Endothelial cell of umbilical vein (primary cell): ENCODE measurements at regions not wholly inside any gene's neighbourhood (a gene's known extent, or its start where the extent isn't known, plus 50 kb on each side); places are given as distances from the start of the nearest gene placed in this dataset.

Experiments used
- BruUV-seq: library from RNA; stranded (reverse); fragments of 400-500 nt; replicated peaks from 2 replicates; lab custom pipeline; 2021; lab: Mats Ljungman, UMichigan
- CTCF ChIA-PET: fragments of 300-600, 350-600 bp; sonication (Branson Sonifier 250); formaldehyde crosslinking; loops from one replicate; lab custom pipeline; 2021; ENCODE audit warnings: antibody characterized with exemption, inconsistent platforms; lab: Charles Lee
- POLR2A ChIA-PET: fragments of 300-600, 350-600 bp; sonication (Branson Sonifier 250); formaldehyde crosslinking; loops from one replicate; lab custom pipeline; 2021; ENCODE audit warnings: antibody characterized with exemption, inconsistent platforms; lab: Charles Lee
- DNase-seq: peaks from one replicate; pipeline ENCODE4 v3.0.0-alpha.2; 2011; ENCODE audit warnings: low read depth, low spot score
- FAIRE-seq: peaks from 2 replicates; lab custom pipeline; 2011; peaks lifted over from hg19 to GRCh38; lab: Jason Lieb, UNC
- H2AFZ ChIP-seq: 2 replicates; pipeline ENCODE4 v1.6.0; 2012; ENCODE audit warnings: low read depth, low read length, control low read depth, inconsistent platforms
- H3K27ac ChIP-seq: 2 replicates; pipeline ENCODE4 v1.5.1; 2011; ENCODE audit warnings: low read depth, mild to moderate bottlenecking, control low read depth, low read length, moderate library complexity; ENCODE audit not compliant: insufficient read depth
- H3K27me3 ChIP-seq, 2 experiments: 2 replicates each; pipeline versions ENCODE4 v1.6.0 to v1.6.1; 2011; ENCODE audit warnings: low read length in 2 of 2, mixed read lengths in 1 of 2; ENCODE audit not compliant: control insufficient read depth in 2 of 2, insufficient read depth in 2 of 2
- H3K36me3 ChIP-seq, 2 experiments: 2 replicates in 1 of 2; 3 replicates in 1 of 2; pipeline ENCODE4 v1.5.1; 2011; ENCODE audit warnings: low read length in 2 of 2, mild to moderate bottlenecking in 1 of 2, moderate library complexity in 1 of 2; ENCODE audit not compliant: control insufficient read depth in 2 of 2, insufficient read depth in 2 of 2; ENCODE audit errors: extremely low read depth in 1 of 2
- H3K4me1 ChIP-seq: 3 replicates; pipeline ENCODE4 v1.5.1; 2011; ENCODE audit warnings: mild to moderate bottlenecking, low read length; ENCODE audit not compliant: control insufficient read depth, insufficient read depth; ENCODE audit errors: extremely low read depth
- H3K4me2 ChIP-seq: 2 replicates; pipeline ENCODE4 v1.6.1; 2011; ENCODE audit warnings: low read length, control low read depth, mixed read lengths; ENCODE audit not compliant: insufficient read depth
- H3K4me3 ChIP-seq, 3 experiments: fragments of 200-600 bp in 1 of 3; sonication (generic), shearing (Covaris generic) in 1 of 3; replicated peaks in 1 of 3; 2 replicates each; pipeline ENCODE4 v1.5.1; 2011 to 2016; ENCODE audit warnings: control low read depth in 3 of 3, low read length in 3 of 3, mild to moderate bottlenecking in 2 of 3, inconsistent platforms in 1 of 3, low read depth in 1 of 3, moderate library complexity in 1 of 3; ENCODE audit not compliant: insufficient read depth in 1 of 3
- H3K79me2 ChIP-seq: 2 replicates; pipeline ENCODE4 v1.6.0; 2012; ENCODE audit warnings: low read length, inconsistent platforms; ENCODE audit not compliant: control insufficient read depth, insufficient read depth
- H3K9ac ChIP-seq: replicated peaks from 2 replicates; pipeline ENCODE3; 2011; ENCODE audit warnings: low read length, control low read depth; ENCODE audit not compliant: insufficient read depth; ENCODE audit errors: extremely low read depth
- H3K9me1 ChIP-seq: replicated peaks from 3 replicates; pipeline ENCODE4 v1.6.0; 2011; ENCODE audit warnings: mild to moderate bottlenecking, low read length; ENCODE audit not compliant: control insufficient read depth, insufficient read depth; ENCODE audit errors: extremely low read depth
- H3K9me3 ChIP-seq: replicated peaks from 2 replicates; pipeline ENCODE4 v1.5.1; 2012; ENCODE audit warnings: low read length, inconsistent platforms; ENCODE audit not compliant: control insufficient read depth, insufficient read depth
- H4K20me1 ChIP-seq: replicated peaks from 2 replicates; pipeline ENCODE3; 2011; ENCODE audit warnings: mild to moderate bottlenecking, low read length; ENCODE audit not compliant: control insufficient read depth, insufficient read depth; ENCODE audit errors: extremely low read depth
- CTCF ChIP-seq, 2 donors: IDR thresholded peaks; 1 replicate in 1 of 2; 2 replicates in 1 of 2; pipeline ENCODE4 v1.5.1; 2011; ENCODE audit warnings: low read length in 2 of 2, mild to moderate bottlenecking in 2 of 2, moderate library complexity in 2 of 2, control low read depth in 1 of 2, inconsistent platforms in 1 of 2, low read depth in 1 of 2; ENCODE audit not compliant: insufficient read depth in 1 of 2; ENCODE audit errors: extremely low read depth in 1 of 2
- EZH2 ChIP-seq: IDR thresholded peaks from 2 replicates; pipeline ENCODE4 v1.6.1; 2012; ENCODE audit warnings: borderline replicate concordance, low read depth, mild to moderate bottlenecking, moderate library complexity, low read length, inconsistent platforms; ENCODE audit not compliant: severe bottlenecking
- FOS ChIP-seq: IDR thresholded peaks from 2 replicates; pipeline ENCODE4 v1.6.1; 2011; ENCODE audit warnings: mild to moderate bottlenecking, low read length, moderate library complexity, borderline replicate concordance; ENCODE audit not compliant: insufficient read depth
- GATA2 ChIP-seq: IDR thresholded peaks from 2 replicates; pipeline ENCODE4 v1.7.0; 2011; ENCODE audit warnings: low read depth, mild to moderate bottlenecking, moderate library complexity, mixed read lengths, low read length; ENCODE audit not compliant: insufficient read length, insufficient read depth
- JUN ChIP-seq: IDR thresholded peaks from 2 replicates; pipeline ENCODE4 v1.6.1; 2011; ENCODE audit warnings: borderline replicate concordance, low read depth; ENCODE audit not compliant: insufficient read length, insufficient read depth
- MAX ChIP-seq: IDR thresholded peaks from 2 replicates; pipeline ENCODE4 v1.6.1; 2011; ENCODE audit not compliant: insufficient read depth, insufficient read length
- MYC ChIP-seq: IDR thresholded peaks from one replicate; pipeline ENCODE4 v1.6.1; 2011; ENCODE audit warnings: mild to moderate bottlenecking, low read depth, low read length
- POLR2A ChIP-seq: IDR thresholded peaks from 2 replicates; pipeline ENCODE4 v1.6.1; 2012; ENCODE audit warnings: low read depth, mild to moderate bottlenecking, control low read depth, low read length
- POLR2AphosphoS5 ChIP-seq: IDR thresholded peaks from 2 replicates; pipeline ENCODE4 v1.6.1; 2012; ENCODE audit warnings: low read depth, mild to moderate bottlenecking, control low read depth, low read length, moderate library complexity; ENCODE audit not compliant: insufficient read depth
- dilution Hi-C: fragments of 300-500 bp; cut with MboI; formaldehyde crosslinking; loops from one replicate; pipeline ENCODE4 v1.15.0; 2019; ENCODE audit warnings: low sequenced_read_pairs; ENCODE audit not compliant: extremely low pct_ligation_motif_present
- intact Hi-C: fragments of 100-400 bp; cut with micrococcal nuclease; formaldehyde crosslinking; loops from one replicate; pipeline ENCODE4 v1.10.0; 2022

- H2AFZ ChIP-seq: no peak overlapping the region
- intact Hi-C loops: no loop called here
- dilution Hi-C loops: no loop called here
- POLR2A ChIA-PET: no interaction called here
- H3K4me1 ChIP-seq: no peaks in the 10 kb centered on the region
- no peaks in the 10 kb centered on the region for H3K9me1 ChIP-seq
- CTCF ChIA-PET: no interaction called here
- no peaks in the 10 kb centered on the region for H3K27me3 ChIP-seq
- TF ChIP-seq GATA2: no peak
- no peak for TF ChIP-seq MYC
- TF ChIP-seq POLR2A: no peak
- no peak for TF ChIP-seq FOS
- no peak for TF ChIP-seq JUN
- no peak for TF ChIP-seq MAX
- TF ChIP-seq EZH2: no peak
- no peak for TF ChIP-seq CTCF (IDR thresholded peaks at IDR 0.05; ENCODE audit: extremely low read depth in 1 of 2, insufficient read depth in 1 of 2, low read depth in 1 of 2, low read length in 2 of 2)
- TF ChIP-seq POLR2AphosphoS5: no peak
- no peaks in the 10 kb centered on the region for H3K36me3 ChIP-seq
- no peaks in the 10 kb centered on the region for H3K9me3 ChIP-seq
- no peak overlapping the region for H3K4me2 ChIP-seq
- H3K4me3 ChIP-seq: no peak overlapping the region
- FAIRE-seq: no peak
- no peak overlapping the region for H3K27ac ChIP-seq
- no peaks in the 10 kb centered on the region for H4K20me1 ChIP-seq
- no peak for DNase-seq
- BruUV-seq: no TSS peak
- no peak overlapping the region for H3K9ac ChIP-seq
- no peaks in the 10 kb centered on the region for H3K79me2 ChIP-seq
Measured at GRCh38 chr9:135348788-135349150, 130.8 kb upstream of the PPP1R26 start.
